ENCODE measurements at regions not wholly inside any gene's neighbourhood (a gene's known extent, or its start where the extent isn't known, plus 50 kb on each side); places are given as distances from the start of the nearest gene placed in this dataset.

- H3K27me3 ChIP-seq, result no peaks in the 10 kb centered on the region
- no peak overlapping the region for H3K4me3 ChIP-seq
- H3K36me3 ChIP-seq (ENCODE audit: low read depth, missing control alignments), result no peaks in the 10 kb centered on the region
- no peak overlapping the region for H3K27ac ChIP-seq
- no peak for DNase-seq
- intact Hi-C loops (cut with DNase I; ENCODE audit: low total_unique reads), result no loop called here
- 43 to 58% methylated on average over 2 of the region's 2 CpGs for WGBS, 2 donors
- no peak for TF ChIP-seq CTCF (IDR thresholded peaks at IDR 0.05)
- H3K4me1 ChIP-seq, result no peaks in the 10 kb centered on the region
- no peaks in the 10 kb centered on the region for H3K9me3 ChIP-seq
Observed at GRCh38 chrX:94114362-94114761, 440.4 kb downstream of the FAM133A start.

GRCh38 chrX:94121799-94122198 lies 447.8 kb downstream of the FAM133A start:
- DNase-seq, result no peak
- Histone ChIP-seq H3K36me3 (ENCODE audit: low read depth, missing control alignments) (no peaks in the 10 kb centered on the region), H3K9me3 (no peaks in the 10 kb centered on the region), H3K4me3 (no peak overlapping the region), H3K27ac (no peak overlapping the region), H3K27me3 (no peaks in the 10 kb centered on the region), H3K4me1 (no peaks in the 10 kb centered on the region)
- TF ChIP-seq POLR2A (IDR thresholded peaks at IDR 0.05), result no peak
- no peak for TF ChIP-seq CTCF (IDR thresholded peaks at IDR 0.05)
- 60 to 72% methylated on average over 2 of the region's 2 CpGs for WGBS, 2 donors
- intact Hi-C loops (cut with DNase I; ENCODE audit: low total_unique reads), result no loop called here

- Histone ChIP-seq H3K4me3 (no peak overlapping the region), H3K4me1 (no peaks in the 10 kb centered on the region), H3K27ac (no peak overlapping the region), H3K9me3 (no peaks in the 10 kb centered on the region), H3K27me3 (no peaks in the 10 kb centered on the region), H3K36me3 (ENCODE audit: low read depth, missing control alignments) (no peaks in the 10 kb centered on the region)
- intact Hi-C loops (cut with DNase I; ENCODE audit: low total_unique reads), result no loop called here
- DNase-seq, result no peak
- TF ChIP-seq CTCF (IDR thresholded peaks at IDR 0.05) (no peak), POLR2A (IDR thresholded peaks at IDR 0.05) (no peak)
- 100% methylated on average over 1 to 2 of the region's 2 CpGs for WGBS, 2 donors
Observed at GRCh38 chrX:94123062-94123461, 449.1 kb downstream of the FAM133A start.

GRCh38 chrX:94162971-94163370 lies 489.0 kb downstream of the FAM133A start:
- 82 to 91% methylated on average over 2 of the region's 2 CpGs for WGBS, 2 donors
- no peak for DNase-seq
- Histone ChIP-seq H3K36me3 (ENCODE audit: low read depth, missing control alignments) (no peaks in the 10 kb centered on the region), H3K27me3 (no peaks in the 10 kb centered on the region), H3K9me3 (no peaks in the 10 kb centered on the region), H3K4me1 (no peaks in the 10 kb centered on the region), H3K27ac (no peak overlapping the region), H3K4me3 (no peak overlapping the region)
- intact Hi-C loops (cut with DNase I; ENCODE audit: low total_unique reads), result no loop called here
- no peak for TF ChIP-seq POLR2A (IDR thresholded peaks at IDR 0.05)
- TF ChIP-seq CTCF (IDR thresholded peaks at IDR 0.05), result no peak

GRCh38 chrX:94178145-94178788 lies 504.3 kb downstream of the FAM133A start:
- WGBS, 2 donors, result 77 to 78% methylated on average over 9 of the region's 9 CpGs
- DNase-seq, result no peak
- H3K27ac ChIP-seq, result no peak overlapping the region
- H3K4me1 ChIP-seq, result no peaks in the 10 kb centered on the region
- H3K36me3 ChIP-seq (ENCODE audit: low read depth, missing control alignments), result no peaks in the 10 kb centered on the region
- TF ChIP-seq CTCF (IDR thresholded peaks at IDR 0.05) (no peak), POLR2A (IDR thresholded peaks at IDR 0.05) (no peak)
- no peak overlapping the region for H3K4me3 ChIP-seq
- no peaks in the 10 kb centered on the region for H3K9me3 ChIP-seq
- H3K27me3 ChIP-seq, result no peaks in the 10 kb centered on the region
- intact Hi-C loops (cut with DNase I; ENCODE audit: low total_unique reads), result no loop called here
